IMR-90 (cell line): ENCODE measurements at regions not wholly inside any gene's neighbourhood (a gene's known extent, or its start where the extent isn't known, plus 50 kb on each side); places are given as distances from the start of the nearest gene placed in this dataset.
A peak's percentile ranks its signal among the peaks of the same experiment; 100 is the strongest.

Source experiments
- ATAC-seq: fragments of 200-7000 bp; cut with Tn5 transposase; 2 replicates; pipeline ENCODE4 v1.9.1; 2020; ENCODE audit warnings: low read depth, mild to moderate bottlenecking, moderate library complexity
- BruUV-seq: library from RNA; stranded (reverse); fragments of 400-500 nt; replicated peaks from 2 replicates; lab custom pipeline; 2021; lab: Mats Ljungman, UMichigan
- CTCF ChIA-PET: fragments of 300-600 bp; formaldehyde crosslinking; extraction: SDS; loops from one replicate; lab custom pipeline; 2021; ENCODE audit warnings: antibody characterized with exemption; lab: Yijun Ruan, JAX
- POLR2A ChIA-PET: fragments of 300-600 bp; sonication (Branson Sonifier 250); formaldehyde crosslinking; loops from one replicate; lab custom pipeline; 2022; ENCODE audit warnings: antibody characterized with exemption; ENCODE audit not compliant: unreplicated experiment; lab: Charles Lee
- DNase-seq: peaks from one replicate; pipeline ENCODE4 v3.0.0; 2013
- H2AFZ ChIP-seq: replicated peaks from 2 replicates; pipeline ENCODE3; 2013; ENCODE audit warnings: low read length, mild to moderate bottlenecking; ENCODE audit not compliant: poor library complexity
- H2AK5ac ChIP-seq: 2 replicates; pipeline ENCODE4 v1.6.1; 2013; ENCODE audit warnings: low read depth, low read length, inconsistent platforms
- H2AK9ac ChIP-seq: replicated peaks from 2 replicates; pipeline ENCODE3; 2013; ENCODE audit warnings: mild to moderate bottlenecking, low read depth, low read length, moderate library complexity; ENCODE audit not compliant: poor library complexity
- H2BK120ac ChIP-seq: 2 replicates; pipeline ENCODE4 v1.6.1; 2013; ENCODE audit warnings: low read depth, low read length, inconsistent platforms
- H2BK15ac ChIP-seq: 3 replicates; pipeline ENCODE4 v1.6.1; 2013; ENCODE audit warnings: low read depth, low read length, inconsistent platforms
- H2BK20ac ChIP-seq: 2 replicates; pipeline ENCODE4 v1.6.1; 2013; ENCODE audit warnings: low read depth, mild to moderate bottlenecking, inconsistent platforms, low read length, moderate library complexity
- H2BK5ac ChIP-seq: 2 replicates; pipeline ENCODE4 v1.6.1; 2013; ENCODE audit warnings: mild to moderate bottlenecking, low read depth, low read length, inconsistent platforms; ENCODE audit not compliant: poor library complexity, severe bottlenecking
- H3K14ac ChIP-seq: replicated peaks from 2 replicates; pipeline ENCODE4 v1.6.1; 2013; ENCODE audit warnings: low read depth, low read length, inconsistent platforms
- H3K18ac ChIP-seq: 2 replicates; pipeline ENCODE4 v1.6.1; 2013; ENCODE audit warnings: low read depth, low read length, control low read depth
- H3K23ac ChIP-seq: 2 replicates; pipeline ENCODE4 v1.6.1; 2013; ENCODE audit warnings: low read depth, low read length, inconsistent platforms
- H3K27ac ChIP-seq: 2 replicates; pipeline ENCODE4 v1.5.1; 2013; ENCODE audit warnings: mild to moderate bottlenecking, control low read depth, low read length; ENCODE audit not compliant: insufficient read depth
- H3K27me3 ChIP-seq: 2 replicates; pipeline ENCODE4 v1.6.1; 2013; ENCODE audit warnings: low read length; ENCODE audit not compliant: control insufficient read depth, insufficient read depth
- H3K36me3 ChIP-seq: 2 replicates; pipeline ENCODE4 v1.6.1; 2013; ENCODE audit warnings: low read length, mixed read lengths; ENCODE audit not compliant: control insufficient read depth, insufficient read depth
- H3K4ac ChIP-seq: 2 replicates; pipeline ENCODE4 v1.6.1; 2013; ENCODE audit warnings: low read depth, low read length, inconsistent platforms
- H3K4me1 ChIP-seq: 2 replicates; pipeline ENCODE4 v1.6.1; 2013; ENCODE audit warnings: low read length, mixed read lengths; ENCODE audit not compliant: control insufficient read depth, insufficient read depth
- H3K4me2 ChIP-seq: 2 replicates; pipeline ENCODE4 v1.6.1; 2013; ENCODE audit warnings: low read depth, mild to moderate bottlenecking, control low read depth, low read length, moderate library complexity
- H3K4me3 ChIP-seq: 2 replicates; pipeline ENCODE4 v1.5.1; 2013; ENCODE audit warnings: low read depth, mild to moderate bottlenecking, control low read depth, low read length, moderate library complexity; ENCODE audit not compliant: insufficient read depth
- H3K56ac ChIP-seq: 2 replicates; pipeline ENCODE4 v1.6.1; 2013; ENCODE audit warnings: low read length, inconsistent platforms; ENCODE audit not compliant: insufficient read depth; ENCODE audit errors: extremely low read depth
- H3K79me1 ChIP-seq, 2 experiments: 2 replicates each; pipeline ENCODE4 v1.6.1; 2013; ENCODE audit warnings: low read length in 2 of 2, inconsistent platforms in 1 of 2, low read depth in 1 of 2
- H3K9ac ChIP-seq: 2 replicates; pipeline ENCODE4 v1.6.1; 2013; ENCODE audit warnings: low read depth, low read length, control low read depth
- H3K9me1 ChIP-seq: 2 replicates; pipeline ENCODE4 v1.6.1; 2013; ENCODE audit warnings: low read length, inconsistent platforms; ENCODE audit not compliant: insufficient read depth
- H3K9me3 ChIP-seq: 2 replicates; pipeline ENCODE4 v1.6.1; 2013; ENCODE audit warnings: low read length; ENCODE audit not compliant: control insufficient read depth, insufficient read depth
- H4K20me1 ChIP-seq: 2 replicates; pipeline ENCODE4 v1.6.1; 2013; ENCODE audit warnings: low read length, inconsistent platforms; ENCODE audit not compliant: insufficient read depth
- H4K5ac ChIP-seq: 2 replicates; pipeline ENCODE4 v1.6.1; 2013; ENCODE audit warnings: mild to moderate bottlenecking, low read depth, low read length, control low read depth
- H4K8ac ChIP-seq, 2 experiments: 2 replicates each; pipeline ENCODE4 v1.6.1; 2013; ENCODE audit warnings: low read depth in 2 of 2, low read length in 2 of 2, control low read depth in 1 of 2, inconsistent platforms in 1 of 2
- H4K91ac ChIP-seq: 2 replicates; pipeline ENCODE4 v1.6.1; 2013; ENCODE audit warnings: low read depth, low read length, inconsistent platforms; ENCODE audit not compliant: insufficient read depth
- BHLHE40 ChIP-seq: fragments of 150-350 bp; IDR thresholded peaks from 2 replicates; pipeline ENCODE4 v1.6.1; 2016; ENCODE audit warnings: mild to moderate bottlenecking, low read depth, low read length
- CEBPB ChIP-seq: IDR thresholded peaks from 2 replicates; pipeline ENCODE4 v1.6.1; 2012; ENCODE audit warnings: low read depth, low read length, improper control_type of control experiment
- CHD1 ChIP-seq: IDR thresholded peaks from 2 replicates; pipeline ENCODE4 v1.6.1; 2012; ENCODE audit warnings: low read depth, low read length, improper control_type of control experiment
- FOS ChIP-seq: fragments of 150-350 bp; IDR thresholded peaks from 2 replicates; pipeline ENCODE4 v1.6.1; 2016; ENCODE audit warnings: low read depth, low read length
- MAFK ChIP-seq: IDR thresholded peaks from 2 replicates; pipeline ENCODE4 v1.6.1; 2012; ENCODE audit warnings: low read depth, low read length, improper control_type of control experiment
- MAZ ChIP-seq: IDR thresholded peaks from 2 replicates; pipeline ENCODE4 v1.6.1; 2012; ENCODE audit warnings: low read depth, mild to moderate bottlenecking, low read length, improper control_type of control experiment, moderate library complexity, borderline replicate concordance
- MXI1 ChIP-seq: IDR thresholded peaks from 2 replicates; pipeline ENCODE4 v1.6.1; 2012; ENCODE audit warnings: low read depth, mild to moderate bottlenecking, low read length, moderate library complexity, borderline replicate concordance
- NFE2L2 ChIP-seq: fragments of 150-350 bp; IDR thresholded peaks from 2 replicates; pipeline ENCODE4 v1.6.1; 2016; ENCODE audit warnings: low read depth, mild to moderate bottlenecking, low read length
- POLR2A ChIP-seq: IDR thresholded peaks from 2 replicates; pipeline ENCODE4 v1.6.1; 2012; ENCODE audit warnings: mild to moderate bottlenecking, low read depth, low read length
- RAD21 ChIP-seq: IDR thresholded peaks from 2 replicates; pipeline ENCODE4 v1.6.1; 2012; ENCODE audit warnings: low read length, improper control_type of control experiment
- RCOR1 ChIP-seq: IDR thresholded peaks from 2 replicates; pipeline ENCODE4 v1.6.1; 2012; ENCODE audit warnings: mild to moderate bottlenecking, low read length, improper control_type of control experiment; ENCODE audit not compliant: insufficient replicate concordance
- RFX5 ChIP-seq: IDR thresholded peaks from 2 replicates; pipeline ENCODE4 v1.8.0; 2012; ENCODE audit warnings: low read depth, mild to moderate bottlenecking, low read length, moderate library complexity
- SMC3 ChIP-seq: fragments of 150-350 bp; IDR thresholded peaks from 2 replicates; pipeline ENCODE4 v1.6.1; 2016; ENCODE audit warnings: low read depth, mild to moderate bottlenecking, antibody characterized with exemption, low read length, moderate library complexity
- WGBS, 2 experiments: methylation state at CpG; one replicate each; pipeline versions ENCODE4 v1.1.5 to v1.1.7; 2013; ENCODE audit warnings: missing lambda C conversion rate in 2 of 2; ENCODE audit not compliant: insufficient read length in 1 of 2; ENCODE audit errors: extremely low coverage in 2 of 2; 5-methylcytosine and 5-hydroxymethylcytosine counted together
- dilution Hi-C: fragments of 300-500 bp; cut with HindIII; formaldehyde crosslinking; loops from one replicate; pipeline ENCODE4 v1.14.3; 2018; ENCODE audit warnings: low sequenced_read_pairs; ENCODE audit not compliant: unreplicated experiment
- in situ Hi-C: fragments of 300-500 bp; cut with MboI; formaldehyde crosslinking; loops from 3 replicates; pipeline ENCODE4 v1.14.3; 2019; ENCODE audit warnings: low sequenced_read_pairs, inconsistent platforms, mixed read lengths
- intact Hi-C: fragments of 100-400 bp; cut with micrococcal nuclease; formaldehyde crosslinking; loops from 2 replicates; pipeline ENCODE4 v1.10.0; 2022
- TF ChIP-seq, protein P1 (sequence below): conservative IDR thresholded peaks from 2 replicates; pipeline ENCODE4 v1.5.1; 2012; ENCODE audit warnings: mild to moderate bottlenecking, low read depth, low read length, improper control_type of control experiment
- TF ChIP-seq, protein P2 (sequence below): fragments of 150-350 bp; IDR thresholded peaks from 2 replicates; pipeline ENCODE4 v1.6.1; 2016; ENCODE audit warnings: low read depth, mild to moderate bottlenecking, low read length, moderate library complexity, borderline replicate concordance
- TF ChIP-seq, protein P3 (sequence below): fragments of 150-350 bp; IDR thresholded peaks from 2 replicates; pipeline ENCODE4 v1.6.1; 2017; ENCODE audit warnings: mild to moderate bottlenecking, antibody characterized with exemption, low read length, low read depth

DNA sequence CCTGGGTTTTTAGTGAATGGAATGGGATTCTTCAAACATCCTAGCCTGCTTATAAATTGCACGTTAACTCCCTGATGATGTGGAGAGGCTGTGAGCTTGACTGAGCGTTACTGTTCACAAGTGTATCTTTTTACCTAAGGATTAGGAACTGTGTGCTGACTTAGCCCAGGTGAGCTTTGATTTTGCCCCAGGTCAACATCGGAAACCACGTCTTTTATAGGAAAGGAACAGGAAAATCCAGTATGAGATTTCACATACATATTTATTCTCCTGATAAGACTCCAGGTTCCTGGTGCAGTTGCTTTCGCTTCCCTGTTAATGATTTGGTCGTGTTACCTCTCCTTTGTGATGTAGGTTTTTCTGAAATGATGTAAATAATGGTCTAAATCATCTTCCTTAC is 103.2 kb upstream of the BASP1 start:
- H3K4me2 ChIP-seq, result peak overlapping the region; percentile 47; the same call in 1 of the 2 replicates
- peak overlapping the region; percentile 88 for H2BK20ac ChIP-seq
- peak overlapping the region; percentile 96 for H2BK15ac ChIP-seq
- H3K14ac ChIP-seq, result peak overlapping the region; percentile 47
- POLR2A ChIA-PET, result no interaction called here
- peak overlapping the region; percentile 81 for H4K5ac ChIP-seq
- peak overlapping the region; percentile 74 for H3K18ac ChIP-seq
- no TSS peak for BruUV-seq
- ATAC-seq, result no peak
- H3K4me3 ChIP-seq, result no peak overlapping the region
- intact Hi-C loops (loop anchor here (5.0 kb wide), 1 partner anchor 177 kb away; the partner anchor contains the start of gene MYO10), in situ Hi-C loops (no loop called here), dilution Hi-C loops (no loop called here)
- peak overlapping the region; percentile 94 for H2BK120ac ChIP-seq
- H2BK5ac ChIP-seq, result peak overlapping the region; percentile 86
- peak overlapping the region; percentile 51 for H2AK9ac ChIP-seq
- no peaks in the 10 kb centered on the region for H3K27me3 ChIP-seq
- no peaks in the 10 kb centered on the region for H4K20me1 ChIP-seq
- no peaks in the 10 kb centered on the region for H3K9me3 ChIP-seq
- CTCF ChIA-PET, result interaction anchor here (0.8 to 1.1 kb wide), 2 partner anchors 8 to 19 kb away, joined by 3 read pairs; no protein-coding TSS in a partner anchor
- 80% methylated on average over 1 of the region's 6 CpGs; no CpG with 5 or more reads in 1 of the 2 experiments for WGBS, 2 experiments
- DNase-seq, result no peak
- H3K23ac ChIP-seq, result peak overlapping the region; percentile 92
- peak overlapping the region; percentile 74; the same call in 1 of the 2 replicates for H3K27ac ChIP-seq
- H3K9ac ChIP-seq, result no peak overlapping the region
- no peaks in the 10 kb centered on the region for H3K36me3 ChIP-seq
- peaks cover 9% of the 10 kb centered on the region for H3K9me1 ChIP-seq
- H2AFZ ChIP-seq, result no peak overlapping the region
- H3K56ac ChIP-seq, result peak overlapping the region; percentile 21; the same call in 1 of the 2 replicates
- no peak for TF ChIP-seq RFX5
- TF ChIP-seq, protein P1, sequence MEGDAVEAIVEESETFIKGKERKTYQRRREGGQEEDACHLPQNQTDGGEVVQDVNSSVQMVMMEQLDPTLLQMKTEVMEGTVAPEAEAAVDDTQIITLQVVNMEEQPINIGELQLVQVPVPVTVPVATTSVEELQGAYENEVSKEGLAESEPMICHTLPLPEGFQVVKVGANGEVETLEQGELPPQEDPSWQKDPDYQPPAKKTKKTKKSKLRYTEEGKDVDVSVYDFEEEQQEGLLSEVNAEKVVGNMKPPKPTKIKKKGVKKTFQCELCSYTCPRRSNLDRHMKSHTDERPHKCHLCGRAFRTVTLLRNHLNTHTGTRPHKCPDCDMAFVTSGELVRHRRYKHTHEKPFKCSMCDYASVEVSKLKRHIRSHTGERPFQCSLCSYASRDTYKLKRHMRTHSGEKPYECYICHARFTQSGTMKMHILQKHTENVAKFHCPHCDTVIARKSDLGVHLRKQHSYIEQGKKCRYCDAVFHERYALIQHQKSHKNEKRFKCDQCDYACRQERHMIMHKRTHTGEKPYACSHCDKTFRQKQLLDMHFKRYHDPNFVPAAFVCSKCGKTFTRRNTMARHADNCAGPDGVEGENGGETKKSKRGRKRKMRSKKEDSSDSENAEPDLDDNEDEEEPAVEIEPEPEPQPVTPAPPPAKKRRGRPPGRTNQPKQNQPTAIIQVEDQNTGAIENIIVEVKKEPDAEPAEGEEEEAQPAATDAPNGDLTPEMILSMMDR, result no peak
- no peak for TF ChIP-seq MAFK
- no peak for TF ChIP-seq NFE2L2
- no peak for TF ChIP-seq RCOR1
- no peak for TF ChIP-seq RAD21
- TF ChIP-seq, protein P2, sequence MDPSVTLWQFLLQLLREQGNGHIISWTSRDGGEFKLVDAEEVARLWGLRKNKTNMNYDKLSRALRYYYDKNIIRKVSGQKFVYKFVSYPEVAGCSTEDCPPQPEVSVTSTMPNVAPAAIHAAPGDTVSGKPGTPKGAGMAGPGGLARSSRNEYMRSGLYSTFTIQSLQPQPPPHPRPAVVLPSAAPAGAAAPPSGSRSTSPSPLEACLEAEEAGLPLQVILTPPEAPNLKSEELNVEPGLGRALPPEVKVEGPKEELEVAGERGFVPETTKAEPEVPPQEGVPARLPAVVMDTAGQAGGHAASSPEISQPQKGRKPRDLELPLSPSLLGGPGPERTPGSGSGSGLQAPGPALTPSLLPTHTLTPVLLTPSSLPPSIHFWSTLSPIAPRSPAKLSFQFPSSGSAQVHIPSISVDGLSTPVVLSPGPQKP, result no peak
- no peak for TF ChIP-seq CHD1
- no peak for TF ChIP-seq FOS
- no peak for TF ChIP-seq MXI1
- TF ChIP-seq CEBPB, result no peak
- TF ChIP-seq, protein P3, sequence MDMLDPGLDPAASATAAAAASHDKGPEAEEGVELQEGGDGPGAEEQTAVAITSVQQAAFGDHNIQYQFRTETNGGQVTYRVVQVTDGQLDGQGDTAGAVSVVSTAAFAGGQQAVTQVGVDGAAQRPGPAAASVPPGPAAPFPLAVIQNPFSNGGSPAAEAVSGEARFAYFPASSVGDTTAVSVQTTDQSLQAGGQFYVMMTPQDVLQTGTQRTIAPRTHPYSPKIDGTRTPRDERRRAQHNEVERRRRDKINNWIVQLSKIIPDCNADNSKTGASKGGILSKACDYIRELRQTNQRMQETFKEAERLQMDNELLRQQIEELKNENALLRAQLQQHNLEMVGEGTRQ, result no peak
- no peak for TF ChIP-seq SMC3
- no peak for TF ChIP-seq MAZ
- no peak for TF ChIP-seq POLR2A
- no peak for TF ChIP-seq BHLHE40
- peaks cover 6 to 15% of the 10 kb centered on the region in 2 experiments; a peak in 3 of 4 replicates for H3K79me1 ChIP-seq
- peaks cover 10% of the 10 kb centered on the region for H3K4me1 ChIP-seq
- H2AK5ac ChIP-seq, result peak overlapping the region; percentile 96
- peak overlapping the region; percentile 92 for H3K4ac ChIP-seq
- H4K91ac ChIP-seq, result peak overlapping the region; percentile 89
- H4K8ac ChIP-seq, result peak overlapping the region; percentile 37 to 91
